ENCODE measurements at regions not wholly inside any gene's neighbourhood (a gene's known extent, or its start where the extent isn't known, plus 50 kb on each side); places are given as distances from the start of the nearest gene placed in this dataset.

GRCh38 chr1:232474826-232475225 lies 155.1 kb downstream of the SIPA1L2 start:
- TF ChIP-seq CTCF (IDR thresholded peaks at IDR 0.05) (no peak), POLR2A (IDR thresholded peaks at IDR 0.05) (no peak)

All from Peyer's patch (tissue), 4 donors.